Neural cell (in vitro differentiated cells): ENCODE measurements at regions not wholly inside any gene's neighbourhood (a gene's known extent, or its start where the extent isn't known, plus 50 kb on each side); places are given as distances from the start of the nearest gene placed in this dataset.

Experiments
- H2AFZ ChIP-seq: fragments of 200-600, 300-800 bp; sonication (generic), shearing (Covaris generic); 2 replicates; pipeline ENCODE4 v1.6.0; 2014; ENCODE audit warnings: low read depth, mild to moderate bottlenecking, antibody characterized with exemption, low read length, moderate library complexity
- H3F3A ChIP-seq: fragments of 200-600 bp; shearing (Covaris generic); 2 replicates; pipeline ENCODE4 v1.6.1; 2016; ENCODE audit warnings: mild to moderate bottlenecking, moderate library complexity, mixed read lengths, antibody characterized with exemption, low read length; ENCODE audit not compliant: insufficient read depth, poor library complexity, severe bottlenecking
- H3K27ac ChIP-seq: fragments of 200-600, 300-800 bp; sonication (generic), shearing (Covaris generic); 2 replicates; pipeline ENCODE4 v1.5.1; 2014; ENCODE audit warnings: mild to moderate bottlenecking, low read length, moderate library complexity
- H3K27me3 ChIP-seq: fragments of 300-800, 200-600 bp; sonication (generic), shearing (Covaris generic); 2 replicates; pipeline ENCODE4 v1.6.0; 2014; ENCODE audit warnings: mild to moderate bottlenecking, low read depth, low read length, moderate library complexity; ENCODE audit not compliant: insufficient read depth
- H3K36me3 ChIP-seq: fragments of 300-800, 200-600 bp; sonication (generic), shearing (Covaris generic); 2 replicates; pipeline ENCODE4 v1.5.1; 2014; ENCODE audit warnings: mild to moderate bottlenecking, antibody characterized with exemption, low read length, moderate library complexity; ENCODE audit not compliant: insufficient read depth
- H3K4me2 ChIP-seq: fragments of 300-800, 200-600 bp; sonication (generic), shearing (Covaris generic); 2 replicates; pipeline ENCODE4 v1.6.0; 2014; ENCODE audit warnings: mild to moderate bottlenecking, low read length
- H3K4me3 ChIP-seq: fragments of 300-800, 200-600 bp; sonication (generic), shearing (Covaris generic); 2 replicates; pipeline ENCODE4 v1.5.1; 2014; ENCODE audit warnings: mild to moderate bottlenecking, low read length, moderate library complexity
- H3K79me2 ChIP-seq: fragments of 200-600 bp; shearing (Covaris generic); replicated peaks from 2 replicates; pipeline ENCODE4 v1.6.0; 2014; ENCODE audit warnings: mild to moderate bottlenecking, low read length, moderate library complexity; ENCODE audit not compliant: insufficient read depth
- H3K9ac ChIP-seq: fragments of 300-800, 200-600 bp; sonication (generic), shearing (Covaris generic); 2 replicates; pipeline ENCODE4 v1.6.1; 2016; ENCODE audit warnings: mild to moderate bottlenecking, low read length, mixed read lengths
- H3K9me2 ChIP-seq: fragments of 200-600 bp; shearing (Covaris generic); 2 replicates; pipeline ENCODE4 v1.6.1; 2016; ENCODE audit warnings: mild to moderate bottlenecking, low read length, mixed read lengths; ENCODE audit not compliant: insufficient read depth
- H3K9me3 ChIP-seq: fragments of 200-600, 300-800 bp; sonication (generic), shearing (Covaris generic); 2 replicates; pipeline ENCODE4 v1.6.1; 2016; ENCODE audit warnings: mild to moderate bottlenecking, mixed run types, low read length, moderate library complexity, mixed read lengths
- H4K20me1 ChIP-seq: fragments of 200-600 bp; shearing (Covaris generic); 2 replicates; pipeline ENCODE4 v1.6.1; 2016; ENCODE audit warnings: mild to moderate bottlenecking, mixed run types; ENCODE audit not compliant: insufficient read depth
- CTCF ChIP-seq: fragments of 450-650 bp; IDR thresholded peaks from 2 replicates; pipeline ENCODE4 v1.5.1; 2014; ENCODE audit warnings: antibody characterized with exemption, mild to moderate bottlenecking, moderate library complexity; ENCODE audit not compliant: poor library complexity, severe bottlenecking
- EP300 ChIP-seq: fragments of 450-650 bp; conservative IDR thresholded peaks from 2 replicates; pipeline ENCODE4 v1.6.1; 2014; ENCODE audit warnings: antibody characterized with exemption, mild to moderate bottlenecking, moderate library complexity; ENCODE audit not compliant: poor library complexity, severe bottlenecking
- EZH2 ChIP-seq: fragments of 200-600, 300-800 bp; shearing (Covaris generic), sonication (generic); IDR thresholded peaks from 2 replicates; pipeline ENCODE4 v1.6.1; 2014; ENCODE audit warnings: antibody characterized with exemption, low read length, borderline replicate concordance, mild to moderate bottlenecking; ENCODE audit not compliant: insufficient read depth, poor library complexity, severe bottlenecking
- MXI1 ChIP-seq: fragments of 450-650 bp; conservative IDR thresholded peaks from 2 replicates; pipeline ENCODE4 v1.6.1; 2014; ENCODE audit warnings: antibody characterized with exemption, mild to moderate bottlenecking; ENCODE audit not compliant: poor library complexity, severe bottlenecking
- POLR2AphosphoS5 ChIP-seq: IDR thresholded peaks from 2 replicates; pipeline ENCODE4 v1.6.1; 2012
- RAD21 ChIP-seq: fragments of 450-650 bp; conservative IDR thresholded peaks from 2 replicates; pipeline ENCODE4 v1.6.1; 2014; ENCODE audit warnings: antibody characterized with exemption, mild to moderate bottlenecking, moderate library complexity
- REST ChIP-seq: IDR thresholded peaks from 2 replicates; pipeline ENCODE4 v1.6.1; 2012; ENCODE audit warnings: borderline replicate concordance
- SMC3 ChIP-seq: fragments of 450-650 bp; conservative IDR thresholded peaks from 2 replicates; pipeline ENCODE4 v1.6.1; 2014; ENCODE audit warnings: antibody characterized with exemption, mild to moderate bottlenecking, moderate library complexity; ENCODE audit not compliant: poor library complexity
- TAF1 ChIP-seq: IDR thresholded peaks from 2 replicates; pipeline ENCODE4 v1.6.1; 2012; ENCODE audit warnings: low read depth

- H3K27me3 ChIP-seq, result no peaks in the 10 kb centered on the region
- H3K27ac ChIP-seq, result no peak overlapping the region
- TF ChIP-seq EP300, result no peak
- TF ChIP-seq TAF1, result no peak
- TF ChIP-seq MXI1, result no peak
- TF ChIP-seq CTCF, result no peak
- no peak for TF ChIP-seq SMC3
- TF ChIP-seq POLR2AphosphoS5, result no peak
- H3K9ac ChIP-seq, result no peak overlapping the region
- H3K36me3 ChIP-seq, result no peaks in the 10 kb centered on the region
- no peaks in the 10 kb centered on the region for H4K20me1 ChIP-seq
- H3K9me2 ChIP-seq, result no peaks in the 10 kb centered on the region
- H3K4me3 ChIP-seq, result no peak overlapping the region
- no peaks in the 10 kb centered on the region for H3K79me2 ChIP-seq
- no peak overlapping the region for H3K4me2 ChIP-seq
- H3K9me3 ChIP-seq, result no peaks in the 10 kb centered on the region
- H3F3A ChIP-seq, result no peaks in the 10 kb centered on the region
- no peak overlapping the region for H2AFZ ChIP-seq
Observed at GRCh38 chr9:20040991-20041696, 252.3 kb upstream of the SLC24A2 start.

GRCh38 chr9:20037699-20038098 is 248.9 kb upstream of the SLC24A2 start:
- H3F3A ChIP-seq, result no peaks in the 10 kb centered on the region
- H2AFZ ChIP-seq, result no peak overlapping the region

More at GRCh38 chr9:20037699-20038098, 248.9 kb upstream of the SLC24A2 start:
- H3K4me3 ChIP-seq, result no peak overlapping the region
- TF ChIP-seq TAF1 (no peak), POLR2AphosphoS5 (no peak), EP300 (no peak), SMC3 (no peak), CTCF (no peak), REST (no peak), RAD21 (no peak), MXI1 (no peak), EZH2 (no peak)
- H3K27me3 ChIP-seq, result no peaks in the 10 kb centered on the region
- no peaks in the 10 kb centered on the region for H3K9me3 ChIP-seq
- no peak overlapping the region for H3K9ac ChIP-seq
- H3K79me2 ChIP-seq, result no peaks in the 10 kb centered on the region
- H3K27ac ChIP-seq, result no peak overlapping the region
- H3K4me2 ChIP-seq, result no peak overlapping the region
- H3K36me3 ChIP-seq, result no peaks in the 10 kb centered on the region
- H4K20me1 ChIP-seq, result no peaks in the 10 kb centered on the region
- H3K9me2 ChIP-seq, result no peaks in the 10 kb centered on the region
